Mucosa of gallbladder (tissue), 1 donor: ENCODE measurements at regions not wholly inside any gene's neighbourhood (a gene's known extent, or its start where the extent isn't known, plus 50 kb on each side); places are given as distances from the start of the nearest gene placed in this dataset.
"Not testable (repeated sequence)": the region's sequence is repeated elsewhere in the genome, so short reads cannot be mapped to it uniquely, and the experiment has no call there.

ENCODE experiments used
- DNase-seq: peaks from one replicate; pipeline ENCODE4 v3.0.0-alpha.2; 2020; ENCODE audit warnings: low spot score
- donor health status: DM: no; HTN: no; CAD: no.

DNA sequence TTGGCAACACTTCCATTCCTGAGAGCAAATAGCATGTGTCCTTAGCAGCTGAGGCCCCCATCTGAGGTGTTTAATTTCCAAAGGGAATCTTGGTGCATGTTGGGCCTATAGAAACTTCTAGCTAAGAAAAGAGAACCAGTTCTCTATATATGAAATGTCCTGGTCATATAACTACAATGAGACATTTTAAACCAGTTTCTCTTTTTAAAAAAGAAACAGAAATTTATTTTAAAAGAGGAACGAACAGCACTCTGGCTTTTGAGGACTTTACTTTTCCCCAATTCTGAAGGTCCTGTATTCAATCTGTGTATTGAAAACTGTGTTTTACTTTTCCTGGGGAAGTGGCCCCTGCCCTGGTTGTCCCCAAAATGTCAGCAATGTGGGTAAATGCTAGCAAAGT, 94.0 kb upstream of the FOXN2 start:
- DNase-seq, result no peak

DNA sequence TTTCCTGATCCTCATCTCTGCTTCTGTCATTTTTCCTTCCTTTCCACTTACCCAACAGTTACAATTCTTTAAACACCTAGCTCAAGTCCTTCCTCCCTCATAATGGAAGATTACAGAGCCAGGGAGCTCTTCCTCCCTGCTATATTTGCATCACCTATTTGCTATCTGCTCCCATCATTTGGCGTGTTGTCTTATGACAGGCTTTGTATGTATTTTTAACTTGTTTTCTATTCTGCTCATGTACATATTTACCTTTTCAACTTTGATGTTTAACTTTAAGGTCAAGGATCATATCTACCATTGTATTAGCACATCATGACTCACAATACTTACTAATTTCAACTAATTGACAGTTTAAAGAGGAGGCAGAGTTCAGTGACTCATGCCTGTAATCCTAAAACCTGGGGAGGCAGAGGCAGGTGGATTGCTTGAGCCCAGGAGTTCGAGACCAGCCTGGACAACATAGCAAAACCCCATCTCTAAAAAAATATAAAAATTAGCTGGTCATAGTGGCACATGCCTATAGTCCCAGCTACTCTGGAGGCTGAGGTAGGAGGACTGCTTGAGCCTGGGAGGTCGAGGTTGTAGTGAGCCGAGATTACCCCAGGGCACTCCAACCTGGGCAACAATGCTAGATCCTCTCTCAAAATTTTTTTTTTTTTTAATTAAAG, 92.5 kb upstream of the FOXN2 start:
- no peak for DNase-seq

DNA sequence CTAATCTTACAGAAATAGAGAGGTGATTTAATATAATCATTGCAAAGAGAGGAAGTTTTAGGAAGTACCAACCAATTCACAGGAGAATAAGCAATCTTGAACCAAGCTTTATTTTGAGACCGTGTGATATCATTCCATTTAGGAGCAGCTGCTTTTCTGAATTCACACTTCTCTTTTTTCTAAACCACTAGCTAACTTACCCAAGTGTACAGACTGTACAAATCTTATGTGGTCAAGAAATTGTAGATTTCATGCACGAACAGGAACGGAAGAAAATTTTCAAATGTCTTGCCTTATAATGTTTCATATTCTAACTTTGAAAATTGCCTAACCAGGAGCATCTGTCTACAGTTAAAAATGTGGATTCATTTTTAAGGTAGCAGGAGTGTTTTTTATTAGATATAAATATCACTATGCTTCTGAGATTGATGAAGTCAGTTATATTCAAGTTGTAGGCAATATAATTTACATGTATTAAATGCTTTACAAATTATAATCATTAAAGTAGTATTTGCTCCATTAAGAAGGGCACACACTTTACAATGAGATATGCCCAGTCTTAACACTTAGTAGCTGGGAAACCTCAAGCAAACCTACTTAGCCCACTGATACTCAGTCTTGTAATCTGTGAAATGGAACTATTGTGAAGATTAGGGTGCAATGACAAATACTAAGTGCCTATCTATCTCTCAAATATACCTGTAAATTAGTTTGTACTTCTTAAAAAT, 86.7 kb upstream of the FOXN2 start:
- DNase-seq, result no peak

DNA sequence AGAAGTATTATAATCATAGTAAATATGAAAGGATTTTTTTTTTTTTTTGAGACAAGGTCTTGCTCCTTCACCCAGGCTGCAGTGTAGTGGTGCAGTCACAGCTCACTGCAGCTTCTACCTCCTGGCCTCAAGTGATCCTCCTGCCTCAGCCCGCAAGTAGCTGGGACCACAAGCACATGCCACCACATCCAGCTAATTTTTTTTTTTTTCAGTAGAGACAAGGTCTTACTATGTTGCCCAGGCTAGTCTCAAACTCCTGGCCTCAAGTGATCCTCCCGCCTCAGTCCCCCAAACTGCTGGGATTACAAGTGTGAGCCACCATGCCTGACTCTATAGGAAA, 86.2 kb upstream of the FOXN2 start:
- no peak for DNase-seq

DNA sequence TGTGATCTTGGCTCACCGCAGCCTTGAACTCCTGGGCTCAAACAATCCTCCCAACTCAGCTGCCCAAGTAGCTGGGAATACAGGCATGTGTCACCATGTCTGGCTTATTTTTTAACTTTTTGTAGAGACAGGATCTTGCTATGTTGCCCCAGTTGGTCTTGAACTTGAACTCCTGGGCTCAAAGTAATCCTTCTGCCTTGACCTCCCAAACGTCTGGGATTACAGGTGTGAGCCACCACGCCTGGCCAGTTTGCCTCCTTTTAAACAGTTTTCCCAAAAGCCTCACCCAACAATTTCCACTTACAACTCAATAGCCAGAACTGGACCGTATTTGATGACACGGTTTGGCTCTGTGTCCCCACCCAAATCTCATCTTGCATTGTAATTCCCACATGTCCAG, 85.4 kb upstream of the FOXN2 start:
- DNase-seq, result no peak

DNA sequence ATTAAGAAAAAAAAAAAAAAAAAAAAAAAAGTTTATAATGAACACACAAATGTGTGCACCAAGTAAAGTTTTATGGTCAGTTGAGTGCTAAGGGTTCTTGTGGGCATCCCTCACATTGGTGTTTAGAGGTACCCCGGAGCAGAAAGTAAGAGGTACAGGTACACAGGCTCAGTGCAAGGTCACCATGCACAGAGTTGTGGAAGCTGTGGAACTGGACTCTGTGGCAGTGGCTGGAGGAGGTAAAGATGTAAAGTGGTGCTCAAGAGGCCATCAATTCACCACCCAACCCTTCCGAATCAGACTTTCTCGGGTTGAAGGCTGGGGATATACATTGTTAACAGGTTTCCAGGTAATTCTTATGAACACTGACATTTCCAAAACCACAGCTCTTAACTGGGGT, 83.6 kb upstream of the FOXN2 start:
- no peak for DNase-seq

DNA sequence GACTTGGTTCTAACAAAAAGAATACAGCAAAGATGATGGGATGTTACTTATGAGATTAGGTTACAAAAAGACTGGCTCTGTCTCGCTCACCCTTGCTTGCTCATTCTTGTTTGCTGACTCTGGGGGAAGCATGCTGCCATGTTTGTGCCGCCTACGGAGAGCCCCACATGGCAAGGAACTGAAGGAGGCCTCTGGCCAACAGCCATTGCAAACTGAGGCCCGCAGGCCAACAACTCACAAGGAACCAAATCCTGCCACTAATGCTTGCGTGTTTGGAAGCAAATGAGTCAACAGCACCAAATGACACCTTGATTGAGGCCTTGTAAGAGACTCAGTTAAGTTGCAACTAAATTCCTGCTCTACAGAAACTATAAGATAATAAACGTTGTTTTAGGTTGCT, 82.1 kb upstream of the FOXN2 start:
- no peak for DNase-seq

DNA sequence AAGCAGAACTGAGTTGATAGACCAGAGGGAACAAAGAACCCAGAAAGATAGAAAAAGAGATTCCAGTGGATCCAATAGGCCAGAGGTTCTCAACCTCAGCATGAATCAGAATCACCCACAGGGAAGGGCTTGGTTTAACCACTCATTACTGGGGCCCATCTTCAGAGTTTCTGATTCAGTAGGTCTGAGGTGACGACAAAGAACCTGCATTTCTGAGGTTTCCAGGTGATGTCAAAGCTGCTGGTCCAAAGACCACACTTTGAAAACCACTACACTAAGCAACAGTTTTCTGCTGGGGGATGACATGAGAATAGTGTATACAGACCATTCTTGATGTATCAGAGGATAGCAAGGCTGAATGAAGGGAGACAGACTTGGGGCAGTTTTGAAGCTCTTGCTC, 81.5 kb upstream of the FOXN2 start:
- no peak for DNase-seq

DNA sequence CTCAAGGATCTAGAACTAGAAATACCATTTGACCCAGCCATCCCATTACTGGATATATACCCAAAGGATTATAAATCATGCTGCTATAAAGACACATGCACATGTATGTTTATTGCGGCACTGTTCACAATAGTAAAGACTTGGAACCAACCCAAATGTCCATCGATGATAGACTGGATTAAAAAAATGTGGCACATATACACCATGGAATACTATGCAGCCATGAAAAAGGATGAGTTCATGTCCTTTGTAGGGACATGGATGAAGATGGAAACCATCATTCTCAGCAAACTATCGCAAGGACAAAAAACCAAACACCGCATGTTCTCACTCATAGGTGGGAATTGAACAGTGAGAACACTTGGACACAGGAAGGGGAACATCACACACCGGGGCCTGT, 80.7 kb upstream of the FOXN2 start:
- not testable (repeated sequence) for DNase-seq

DNA sequence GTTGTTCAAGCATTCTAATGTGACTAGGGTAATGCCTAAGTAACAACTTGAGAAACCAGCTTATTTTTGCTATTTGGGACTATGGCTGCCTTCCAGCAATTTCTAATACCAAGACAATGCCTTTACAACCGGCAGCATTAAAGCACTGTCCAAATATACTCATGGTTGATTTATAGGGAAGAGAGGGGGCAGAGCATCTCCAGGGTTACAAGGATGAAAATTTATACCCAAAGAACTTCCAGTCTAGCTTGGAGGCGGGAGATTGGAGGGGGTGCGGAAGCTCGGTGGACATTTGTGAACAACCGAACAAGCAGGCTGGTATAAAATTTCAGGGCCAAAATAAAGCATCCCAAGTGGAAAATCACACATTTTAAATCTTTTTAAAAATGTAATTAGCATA, 79.4 kb upstream of the FOXN2 start:
- DNase-seq, result no peak

DNA sequence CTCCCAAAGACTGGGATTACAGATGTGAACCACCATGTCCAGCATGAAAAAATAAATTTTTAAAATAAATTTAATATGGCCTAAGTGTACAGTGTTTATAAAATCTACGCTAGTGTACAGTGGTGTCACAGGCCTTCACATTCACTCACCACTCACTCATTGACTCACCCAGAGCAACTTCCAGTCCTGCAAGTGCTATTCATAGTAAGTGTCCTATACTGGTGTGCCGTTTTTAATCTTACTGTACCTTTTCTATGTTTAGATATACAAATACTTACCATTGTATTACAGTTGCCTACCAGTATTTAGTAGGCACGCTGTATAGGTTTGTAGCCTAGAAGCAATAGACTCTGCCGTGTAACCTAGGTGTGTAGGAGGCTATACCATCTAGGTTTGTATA, 76.1 kb upstream of the FOXN2 start:
- no peak for DNase-seq

DNA sequence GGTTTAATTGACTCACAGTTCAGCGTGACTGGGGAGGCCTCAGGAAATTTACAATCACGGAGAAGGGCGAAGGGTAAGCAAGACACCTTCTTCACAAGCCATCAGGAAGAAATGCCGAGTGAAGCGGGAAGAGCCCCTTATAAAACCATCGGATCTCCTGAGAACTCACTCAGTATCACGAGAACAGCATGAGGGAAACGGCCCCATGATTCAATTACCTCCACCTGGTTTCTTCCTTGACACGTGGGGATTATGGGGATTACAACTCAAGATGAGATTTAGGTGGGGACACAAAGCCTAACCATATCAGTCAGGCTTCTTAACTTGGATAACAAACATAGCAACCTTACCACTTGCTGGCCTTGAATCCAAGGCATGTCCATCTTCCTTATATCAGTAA, 73.6 kb upstream of the FOXN2 start:
- no peak for DNase-seq

DNA sequence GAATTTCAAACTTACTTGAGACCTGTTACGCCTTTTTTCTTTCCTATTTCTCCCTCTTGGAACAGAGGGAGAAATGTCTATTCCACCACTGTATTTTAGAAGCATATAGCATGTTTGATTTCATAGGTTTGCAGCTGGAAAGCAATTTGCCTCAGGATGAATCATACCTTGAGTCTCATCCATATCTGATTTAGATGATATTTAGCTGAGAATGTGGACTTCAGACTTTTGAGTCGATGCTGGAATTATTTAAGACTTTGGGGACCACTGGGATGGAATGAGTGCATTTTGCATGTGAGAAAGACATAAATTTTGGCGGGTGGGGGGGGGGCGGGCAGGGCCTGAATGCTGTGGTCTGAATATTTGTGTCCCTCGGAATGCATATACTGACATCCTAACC, 67.3 kb upstream of the FOXN2 start:
- no peak for DNase-seq

DNA sequence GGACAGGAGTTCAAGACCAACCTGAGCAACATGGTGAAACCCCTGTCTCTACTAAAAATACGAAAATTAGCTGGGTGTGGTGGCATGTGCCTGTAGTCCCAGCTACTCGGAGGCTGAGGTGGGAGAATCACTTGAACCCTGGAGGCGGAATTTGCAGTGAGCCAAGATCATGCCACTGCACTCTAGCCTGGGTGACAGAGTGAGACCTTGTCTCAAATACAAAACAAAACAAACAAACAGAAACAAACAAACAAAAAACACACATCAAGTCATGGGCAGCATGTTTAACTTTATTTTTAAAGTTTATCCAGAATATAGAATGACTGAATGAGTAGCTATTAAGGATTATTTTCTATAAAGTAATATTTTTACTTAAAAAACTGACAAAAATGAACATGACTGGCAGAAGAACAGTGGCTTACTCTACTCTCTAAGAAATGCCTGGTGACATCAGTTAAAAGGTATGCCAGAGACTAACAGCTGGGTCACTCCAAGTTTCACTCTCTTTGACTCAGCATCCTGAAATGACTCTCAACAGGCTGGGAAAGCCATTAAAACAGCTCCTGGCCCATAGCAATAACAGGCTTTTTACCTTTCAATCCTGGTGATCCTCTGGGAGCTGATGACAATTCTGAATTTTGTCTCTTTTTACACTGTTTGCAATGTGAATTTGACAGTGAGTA, 66.1 kb upstream of the FOXN2 start:
- no peak for DNase-seq

DNA sequence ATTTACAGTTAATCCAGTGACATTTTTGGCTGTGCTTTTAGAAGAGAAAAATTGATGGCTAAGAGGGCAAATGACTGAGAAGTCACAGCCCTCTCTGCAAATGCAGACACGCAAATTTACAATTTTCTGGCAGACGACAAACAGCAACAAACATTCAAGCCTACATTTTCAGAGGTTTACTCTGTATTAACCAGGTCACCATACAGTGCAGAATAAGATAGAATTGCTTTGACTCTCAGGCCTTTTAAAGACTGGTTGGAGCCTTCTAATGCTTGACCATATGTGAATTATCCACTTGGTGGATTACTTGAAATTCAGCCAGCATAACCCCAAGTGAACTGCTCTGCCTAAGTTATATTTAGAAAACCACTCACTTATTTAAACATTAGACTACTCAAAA, 65.5 kb upstream of the FOXN2 start:
- DNase-seq, result no peak

DNA sequence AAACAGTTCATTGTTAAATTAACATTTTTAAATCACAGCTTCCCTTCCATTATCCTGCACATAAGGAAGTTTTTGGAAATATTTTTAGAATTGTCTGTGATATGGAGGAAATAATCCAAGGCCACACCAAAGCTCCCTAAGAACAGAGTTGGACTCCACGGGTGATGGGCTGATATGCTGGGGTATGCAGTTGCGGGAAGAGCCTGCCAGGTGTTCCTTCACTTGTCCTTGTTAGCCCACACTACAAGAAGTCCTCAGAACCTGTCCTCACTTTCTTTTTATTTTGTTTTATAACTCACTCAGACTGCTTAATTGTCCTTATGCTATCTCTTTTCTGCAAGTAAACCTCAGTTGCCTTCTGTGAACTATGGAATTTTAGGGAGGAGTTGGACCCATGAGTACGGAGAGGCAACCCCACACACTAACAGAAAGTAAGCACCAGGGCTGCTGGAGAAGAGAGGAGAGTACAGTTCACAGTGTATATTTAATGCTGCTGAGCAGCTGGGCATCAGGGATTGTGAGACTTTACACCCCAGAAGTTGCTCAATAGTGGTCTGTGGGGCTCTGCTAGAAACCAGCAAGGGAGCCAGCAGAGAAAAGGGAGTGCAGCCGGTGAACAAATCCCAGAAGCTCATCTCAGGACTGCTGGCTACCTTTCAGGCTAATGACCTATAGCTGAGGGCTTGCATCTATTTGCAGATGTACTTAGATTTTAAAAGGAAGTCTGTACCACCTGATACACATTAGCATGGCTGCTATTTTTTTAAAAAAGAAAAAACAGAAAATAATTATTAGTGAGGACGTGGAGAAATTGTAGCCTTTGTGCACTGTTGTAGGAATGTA, 64.6 kb upstream of the FOXN2 start:
- no peak for DNase-seq

DNA sequence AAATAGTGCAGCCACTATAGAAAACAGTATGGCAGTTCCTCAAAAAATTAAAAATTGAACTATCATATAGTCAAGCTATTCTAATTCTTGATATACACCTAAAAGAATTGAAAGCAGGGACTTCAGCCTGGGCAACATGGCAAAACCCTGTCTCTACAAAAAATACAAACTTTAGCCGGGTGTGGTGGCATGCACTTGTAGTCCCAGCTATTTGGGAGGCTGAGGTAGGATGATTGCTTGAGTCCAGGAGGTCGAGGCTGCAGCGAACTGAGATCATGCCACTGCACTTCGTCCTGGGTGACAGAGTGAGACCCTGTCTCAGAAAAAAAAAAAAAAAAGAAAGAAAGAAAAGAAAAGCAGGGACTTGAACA, 64.0 kb upstream of the FOXN2 start:
- DNase-seq, result no peak

DNA sequence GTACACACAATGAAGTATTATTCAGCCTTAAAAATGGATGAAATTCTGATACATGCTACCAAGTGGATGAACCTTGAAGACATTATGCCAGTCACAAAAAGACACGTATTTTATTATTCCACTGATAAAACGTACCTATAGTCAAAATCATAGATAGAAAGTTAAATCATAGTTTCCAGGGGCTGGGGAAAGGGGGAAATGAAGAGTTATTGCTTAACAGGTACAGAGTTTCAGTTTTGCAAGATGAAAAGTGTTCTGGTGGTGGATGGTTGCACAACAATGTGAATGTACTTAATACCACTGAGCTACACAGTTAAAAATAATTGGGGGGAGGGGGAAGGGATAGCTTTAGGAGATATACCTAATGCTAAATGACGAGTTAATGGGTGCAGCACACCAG, 63.5 kb upstream of the FOXN2 start:
- DNase-seq, result no peak

DNA sequence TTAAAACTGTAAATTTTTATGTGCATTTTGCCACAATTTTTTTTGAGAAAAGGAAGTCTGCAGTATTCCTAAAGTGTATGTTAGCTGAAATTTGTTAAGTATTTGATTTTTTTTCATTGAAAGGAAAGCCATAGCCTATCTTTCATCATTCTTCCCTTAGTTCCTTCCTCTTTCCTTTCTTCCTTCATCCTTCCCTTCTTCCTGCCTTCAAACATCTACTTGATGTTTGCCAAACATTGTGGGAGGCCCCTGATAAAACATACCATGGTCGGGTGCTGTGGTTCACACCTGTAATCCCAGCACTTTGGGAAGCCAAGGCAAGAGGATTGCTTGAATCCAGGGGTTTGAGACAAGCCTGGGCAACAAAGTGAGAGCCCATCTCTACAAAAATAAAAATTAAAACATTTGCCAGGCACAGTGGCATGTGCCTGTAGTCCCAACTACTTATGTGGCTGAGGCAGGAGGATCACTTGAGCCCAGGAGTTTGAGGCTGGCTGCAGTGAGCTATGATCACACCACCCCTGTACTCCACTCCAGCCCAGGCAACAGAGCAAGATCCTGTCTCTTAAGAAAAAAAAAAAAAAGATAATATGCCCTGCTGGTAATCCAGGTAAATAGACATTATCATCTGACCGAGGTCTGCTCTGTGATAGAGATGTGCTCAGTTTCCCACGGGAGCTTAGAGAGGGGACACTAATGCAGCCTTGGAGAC, 62.9 kb upstream of the FOXN2 start:
- DNase-seq, result no peak

DNA sequence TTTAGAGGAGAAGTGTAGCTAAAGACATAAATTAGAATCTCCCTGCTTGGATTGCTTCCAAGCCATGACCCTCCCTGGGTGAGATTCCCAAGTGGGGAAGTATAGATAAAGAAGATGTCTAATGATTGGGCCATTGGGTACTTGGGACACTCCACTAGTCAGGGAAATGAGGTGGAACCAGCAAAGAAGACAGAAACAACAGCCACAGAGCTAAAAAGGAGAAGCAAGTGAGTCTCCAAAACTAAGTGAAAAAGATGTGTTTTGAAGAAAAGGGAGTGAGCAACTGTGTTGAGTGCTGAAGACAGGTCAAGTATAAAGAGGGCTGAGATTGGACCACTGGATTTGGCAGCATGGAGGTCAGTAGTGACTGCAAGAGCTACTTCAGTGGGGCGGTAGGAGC, 61.2 kb upstream of the FOXN2 start:
- DNase-seq, result no peak

DNA sequence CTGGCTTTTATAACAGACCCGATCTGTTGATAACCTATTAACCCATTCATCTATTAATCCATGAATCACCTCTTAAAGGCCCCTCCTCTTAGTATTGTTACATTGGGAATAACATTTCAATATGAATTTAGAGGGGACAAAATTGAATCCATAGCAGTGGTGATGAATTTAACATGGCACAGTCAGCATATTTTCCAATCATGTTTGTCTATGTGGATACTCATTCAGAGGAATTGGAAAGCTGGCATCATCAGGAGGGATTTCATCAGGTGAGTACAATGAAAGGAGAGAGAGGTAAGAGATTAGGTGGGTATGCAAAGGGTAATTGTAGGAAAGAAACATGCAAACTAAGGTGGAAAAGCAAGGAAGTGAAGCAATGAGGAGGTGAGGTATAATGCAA, 59.6 kb upstream of the FOXN2 start:
- DNase-seq, result no peak

DNA sequence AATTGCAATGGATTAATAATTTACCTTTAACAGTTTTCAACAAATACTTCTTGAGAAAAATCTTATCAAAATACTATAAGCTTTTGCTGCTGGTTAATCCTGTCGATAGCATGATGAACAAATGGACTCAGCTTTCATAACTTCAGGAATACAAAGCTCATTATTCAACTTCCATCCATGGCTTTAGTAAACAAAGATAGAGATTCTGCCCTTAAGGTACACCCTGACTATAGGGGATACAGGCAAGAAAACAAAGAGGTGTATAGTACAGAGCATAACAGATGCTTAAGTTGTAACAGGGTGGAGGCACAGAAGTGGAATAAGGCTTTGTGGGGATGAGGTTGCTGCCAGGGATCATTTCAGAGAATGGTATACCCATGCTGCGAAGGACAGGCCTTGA, 57.0 kb upstream of the FOXN2 start:
- DNase-seq, result no peak
